Karpas-422 (cell line): ENCODE measurements at regions not wholly inside any gene's neighbourhood (a gene's known extent, or its start where the extent isn't known, plus 50 kb on each side); places are given as distances from the start of the nearest gene placed in this dataset.
"Not testable (repeated sequence)": the region's sequence is repeated elsewhere in the genome, so short reads cannot be mapped to it uniquely, and the experiment has no call there.

Source experiments
- DNase-seq: peaks from one replicate; pipeline ENCODE4 v3.0.0-alpha.2; 2015
- H2AFZ ChIP-seq: fragments of 200-600 bp; sonication (generic); 2 replicates; pipeline ENCODE4 v1.6.1; 2014; ENCODE audit warnings: antibody characterized with exemption, low read length, mixed read lengths
- H3K27ac ChIP-seq: fragments of 200-600 bp; sonication (generic); 2 replicates; pipeline ENCODE4 v1.5.1; 2014; ENCODE audit warnings: mild to moderate bottlenecking, low read length, moderate library complexity
- H3K27me3 ChIP-seq: fragments of 200-600 bp; sonication (generic); 2 replicates; pipeline ENCODE4 v1.6.1; 2014; ENCODE audit warnings: low read length, mixed read lengths
- H3K36me3 ChIP-seq: fragments of 200-600 bp; sonication (generic); 2 replicates; pipeline ENCODE4 v1.6.1; 2014; ENCODE audit warnings: low read length, mixed read lengths; ENCODE audit not compliant: insufficient read depth
- H3K4me1 ChIP-seq: fragments of 200-600 bp; sonication (generic); 2 replicates; pipeline ENCODE4 v1.6.1; 2014; ENCODE audit warnings: mild to moderate bottlenecking, low read length, mixed read lengths
- H3K4me2 ChIP-seq: fragments of 200-600 bp; sonication (generic); 2 replicates; pipeline ENCODE4 v1.6.1; 2014; ENCODE audit warnings: low read length, low read depth, mild to moderate bottlenecking; ENCODE audit not compliant: poor library complexity, severe bottlenecking
- H3K4me3 ChIP-seq: fragments of 200-600 bp; sonication (generic); 2 replicates; pipeline ENCODE4 v1.5.1; 2014; ENCODE audit warnings: mild to moderate bottlenecking, antibody characterized with exemption, low read length, mixed read lengths
- H3K79me2 ChIP-seq: fragments of 200-600 bp; sonication (generic); 2 replicates; pipeline ENCODE4 v1.6.1; 2014; ENCODE audit warnings: mild to moderate bottlenecking, low read length, mixed read lengths
- H3K9ac ChIP-seq: fragments of 200-600 bp; sonication (generic); 2 replicates; pipeline ENCODE4 v1.6.0; 2014; ENCODE audit warnings: low read length
- H3K9me2 ChIP-seq: fragments of 200-600 bp; sonication (generic), shearing (Covaris generic); replicated peaks from 2 replicates; pipeline ENCODE4 v1.6.0; 2014; ENCODE audit warnings: mild to moderate bottlenecking, low read length, moderate library complexity; ENCODE audit not compliant: insufficient read depth
- H3K9me3 ChIP-seq: fragments of 300-700, 200-600 bp; sonication (generic); 2 replicates; pipeline ENCODE4 v1.6.1; 2014; ENCODE audit warnings: low read length, mixed read lengths
- H4K20me1 ChIP-seq: fragments of 200-600 bp; sonication (generic); 2 replicates; pipeline ENCODE4 v1.6.1; 2014; ENCODE audit warnings: mild to moderate bottlenecking, antibody characterized with exemption, low read length, low read depth; ENCODE audit not compliant: insufficient read depth

- no peaks in the 10 kb centered on the region for H3K9me2 ChIP-seq
- no peak overlapping the region for H3K27ac ChIP-seq
- no peaks in the 10 kb centered on the region for H3K27me3 ChIP-seq
- H2AFZ ChIP-seq = no peak overlapping the region
- H3K79me2 ChIP-seq = no peaks in the 10 kb centered on the region
- no peak overlapping the region for H3K4me3 ChIP-seq
- no peaks in the 10 kb centered on the region for H3K4me1 ChIP-seq
- H3K9me3 ChIP-seq = no peaks in the 10 kb centered on the region
- H3K9ac ChIP-seq = no peak overlapping the region
- no peaks in the 10 kb centered on the region for H4K20me1 ChIP-seq
- H3K4me2 ChIP-seq = no peak overlapping the region
- H3K36me3 ChIP-seq = no peaks in the 10 kb centered on the region
- DNase-seq = no peak
These were observed 330.1 kb upstream of the PRICKLE1 start for GRCh38 chr12:42919691-42920090.

DNA sequence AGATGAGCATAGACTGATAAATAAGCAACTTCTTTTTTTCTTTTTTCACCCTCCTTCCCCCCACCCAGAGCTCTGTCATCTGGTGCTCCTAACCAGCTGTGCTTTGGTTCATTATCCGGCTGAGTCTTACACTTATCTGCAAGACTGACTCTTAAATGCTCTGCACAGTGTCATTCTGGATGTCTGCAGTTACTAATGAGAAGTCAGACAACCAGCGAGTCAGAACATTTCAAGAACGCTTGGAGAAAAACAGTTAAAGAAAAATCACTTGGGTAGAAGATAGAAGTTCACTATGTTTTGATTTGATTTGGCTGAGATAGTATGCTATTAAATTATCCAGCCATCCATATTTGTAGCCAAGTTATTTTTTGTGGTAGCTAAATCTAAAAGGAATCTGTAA lies 328.9 kb upstream of the PRICKLE1 start:
- H4K20me1 ChIP-seq = no peaks in the 10 kb centered on the region
- no peaks in the 10 kb centered on the region for H3K79me2 ChIP-seq
- H3K27me3 ChIP-seq = no peaks in the 10 kb centered on the region
- H3K27ac ChIP-seq = no peak overlapping the region
- no peak overlapping the region for H3K4me2 ChIP-seq
- DNase-seq = no peak
- no peak overlapping the region for H3K4me3 ChIP-seq
- no peaks in the 10 kb centered on the region for H3K36me3 ChIP-seq
- no peaks in the 10 kb centered on the region for H3K9me2 ChIP-seq
- H3K9me3 ChIP-seq = no peaks in the 10 kb centered on the region
- no peaks in the 10 kb centered on the region for H3K4me1 ChIP-seq
- no peak overlapping the region for H2AFZ ChIP-seq
- no peak overlapping the region for H3K9ac ChIP-seq

DNA sequence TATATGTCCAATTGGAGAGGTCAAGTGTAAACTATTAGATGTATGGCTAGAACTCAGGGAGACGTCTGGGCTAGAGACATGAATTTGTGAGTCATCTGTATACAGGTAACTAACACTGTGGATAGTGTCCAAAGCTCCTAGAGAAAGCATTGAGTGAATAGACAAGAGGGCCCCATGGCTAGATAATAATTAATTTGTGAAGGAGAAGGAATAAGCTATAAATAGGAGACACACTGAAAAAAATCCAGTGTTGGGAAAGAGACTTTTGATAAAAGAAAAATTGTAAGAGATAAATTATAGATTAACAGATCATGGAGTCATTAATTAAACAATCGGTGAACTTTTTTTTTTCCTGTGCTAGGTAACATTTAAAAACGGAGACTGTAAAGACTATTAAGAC lies 326.6 kb upstream of the PRICKLE1 start:
- H3K36me3 ChIP-seq = no peaks in the 10 kb centered on the region
- DNase-seq = no peak
- no peaks in the 10 kb centered on the region for H3K4me1 ChIP-seq
- no peaks in the 10 kb centered on the region for H3K79me2 ChIP-seq
- no peaks in the 10 kb centered on the region for H3K27me3 ChIP-seq
- H3K9me3 ChIP-seq = no peaks in the 10 kb centered on the region
- H3K27ac ChIP-seq = no peak overlapping the region
- H3K9me2 ChIP-seq = no peaks in the 10 kb centered on the region
- H3K9ac ChIP-seq = no peak overlapping the region
- H3K4me2 ChIP-seq = no peak overlapping the region
- no peak overlapping the region for H2AFZ ChIP-seq
- no peaks in the 10 kb centered on the region for H4K20me1 ChIP-seq
- H3K4me3 ChIP-seq = no peak overlapping the region

DNA sequence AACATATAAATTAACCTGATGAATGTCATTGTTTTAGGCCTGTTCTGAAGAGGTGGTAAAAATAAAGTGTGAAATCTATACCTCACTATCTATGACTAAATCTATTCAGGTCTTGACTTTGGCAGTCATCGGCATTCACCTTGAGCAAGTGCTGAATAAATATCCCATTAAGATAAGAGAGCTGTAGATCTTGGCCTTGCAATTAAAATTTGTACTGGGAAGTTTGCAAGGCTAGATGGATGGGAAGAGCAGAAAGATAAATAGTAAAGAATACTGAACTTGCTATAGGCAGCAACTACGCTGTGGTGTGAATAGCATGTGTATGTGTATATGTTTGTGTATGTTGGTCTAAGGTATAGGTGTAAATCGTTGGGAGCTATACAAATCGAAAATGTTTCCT lies 325.9 kb upstream of the PRICKLE1 start:
- Histone ChIP-seq H3K4me1 (no peaks in the 10 kb centered on the region), H3K79me2 (no peaks in the 10 kb centered on the region), H3K9ac (no peak overlapping the region), H3K9me2 (no peaks in the 10 kb centered on the region), H2AFZ (no peak overlapping the region), H3K27me3 (no peaks in the 10 kb centered on the region), H3K4me2 (no peak overlapping the region), H3K36me3 (no peaks in the 10 kb centered on the region), H3K27ac (no peak overlapping the region), H4K20me1 (no peaks in the 10 kb centered on the region), H3K4me3 (no peak overlapping the region), H3K9me3 (no peaks in the 10 kb centered on the region)
- no peak for DNase-seq

- Histone ChIP-seq H3K27ac (no peak overlapping the region), H3K79me2 (no peaks in the 10 kb centered on the region), H3K4me3 (no peak overlapping the region), H3K9ac (no peak overlapping the region), H3K9me3 (no peaks in the 10 kb centered on the region), H3K27me3 (no peaks in the 10 kb centered on the region), H2AFZ (no peak overlapping the region), H3K4me1 (no peaks in the 10 kb centered on the region), H3K4me2 (no peak overlapping the region), H4K20me1 (no peaks in the 10 kb centered on the region), H3K36me3 (no peaks in the 10 kb centered on the region), H3K9me2 (no peaks in the 10 kb centered on the region)
- no peak for DNase-seq
These were observed 322.8 kb upstream of the PRICKLE1 start for GRCh38 chr12:42912367-42912766.

DNA sequence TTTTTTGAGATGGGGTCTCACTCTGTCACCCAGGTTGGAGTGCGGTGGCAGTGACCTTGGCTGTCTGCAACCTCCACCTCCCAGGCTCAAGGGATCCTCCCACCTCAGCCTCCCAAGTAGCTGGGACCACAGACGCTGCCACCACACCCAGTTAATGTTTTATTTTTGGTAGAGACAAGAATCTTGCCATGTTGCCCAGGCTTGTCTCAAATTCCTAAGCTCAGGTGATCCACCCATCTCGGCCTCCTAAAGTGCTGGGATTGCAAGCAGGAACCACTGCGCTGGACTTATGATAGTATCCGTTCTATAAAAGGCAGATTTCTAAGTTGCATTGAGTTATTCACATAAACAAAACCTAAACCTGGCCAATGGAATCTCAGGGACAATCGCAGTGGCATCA lies 321.1 kb upstream of the PRICKLE1 start:
- Histone ChIP-seq H3K36me3 (no peaks in the 10 kb centered on the region), H4K20me1 (no peaks in the 10 kb centered on the region), H3K4me2 (no peak overlapping the region), H3K4me1 (no peaks in the 10 kb centered on the region), H3K9me2 (no peaks in the 10 kb centered on the region), H3K9me3 (no peaks in the 10 kb centered on the region), H3K27me3 (no peaks in the 10 kb centered on the region), H3K27ac (no peak overlapping the region), H3K9ac (no peak overlapping the region), H3K79me2 (no peaks in the 10 kb centered on the region), H3K4me3 (no peak overlapping the region), H2AFZ (no peak overlapping the region)
- no peak for DNase-seq

GRCh38 chr12:42908712-42909111 lies 319.2 kb upstream of the PRICKLE1 start:
- Histone ChIP-seq H3K4me3 (no peak overlapping the region), H3K9ac (no peak overlapping the region), H3K79me2 (no peaks in the 10 kb centered on the region), H4K20me1 (no peaks in the 10 kb centered on the region), H3K27me3 (no peaks in the 10 kb centered on the region), H3K36me3 (no peaks in the 10 kb centered on the region), H3K27ac (no peak overlapping the region), H3K9me2 (no peaks in the 10 kb centered on the region), H3K9me3 (no peaks in the 10 kb centered on the region), H2AFZ (no peak overlapping the region), H3K4me2 (no peak overlapping the region), H3K4me1 (no peaks in the 10 kb centered on the region)
- DNase-seq = no peak

DNA sequence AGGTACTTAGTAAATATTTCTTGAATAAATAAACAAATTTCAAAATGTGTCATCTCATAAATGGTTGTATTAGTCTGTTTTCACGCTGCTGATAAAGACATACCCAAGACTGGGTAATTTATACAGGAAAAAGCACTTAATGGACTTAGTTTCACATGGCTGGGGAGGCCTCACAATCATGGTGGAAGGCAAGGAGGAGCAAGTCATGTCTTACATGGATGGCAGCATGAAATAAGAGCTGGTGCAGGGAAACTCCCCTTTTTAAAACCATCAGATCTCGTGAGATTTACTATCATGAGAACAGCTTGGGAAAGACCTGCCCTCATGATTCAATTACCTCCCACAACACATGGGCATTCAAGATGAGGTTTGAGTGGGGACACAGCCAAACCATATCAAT lies 317.3 kb upstream of the PRICKLE1 start:
- H4K20me1 ChIP-seq, H3K9me2 ChIP-seq, H3K36me3 ChIP-seq, H3K27ac ChIP-seq, H3K9ac ChIP-seq, H3K4me3 ChIP-seq, H3K4me1 ChIP-seq, H3K79me2 ChIP-seq, H2AFZ ChIP-seq, H3K4me2 ChIP-seq, DNase-seq, H3K27me3 ChIP-seq, H3K9me3 ChIP-seq: not testable (repeated sequence)

GRCh38 chr12:42905419-42905705 lies 315.8 kb upstream of the PRICKLE1 start:
- no peak overlapping the region for H2AFZ ChIP-seq
- H3K27me3 ChIP-seq = no peaks in the 10 kb centered on the region
- H3K79me2 ChIP-seq = no peaks in the 10 kb centered on the region
- no peak overlapping the region for H3K9ac ChIP-seq
- no peaks in the 10 kb centered on the region for H3K36me3 ChIP-seq
- H4K20me1 ChIP-seq = no peaks in the 10 kb centered on the region
- DNase-seq = no peak
- H3K27ac ChIP-seq = no peak overlapping the region
- no peak overlapping the region for H3K4me2 ChIP-seq
- H3K9me2 ChIP-seq = no peaks in the 10 kb centered on the region
- no peak overlapping the region for H3K4me3 ChIP-seq
- H3K4me1 ChIP-seq = no peaks in the 10 kb centered on the region
- no peaks in the 10 kb centered on the region for H3K9me3 ChIP-seq
